Mesendoderm (in vitro differentiated cells): ENCODE measurements at regions not wholly inside any gene's neighbourhood (a gene's known extent, or its start where the extent isn't known, plus 50 kb on each side); places are given as distances from the start of the nearest gene placed in this dataset.
"Not testable (repeated sequence)": the region's sequence is repeated elsewhere in the genome, so short reads cannot be mapped to it uniquely, and the experiment has no call there.

ENCODE experiments used
- DNase-seq: peaks from one replicate; pipeline ENCODE4 v3.0.0; 2013
- H2AK5ac ChIP-seq: 2 replicates; pipeline ENCODE4 v1.6.1; 2013; ENCODE audit warnings: low read length, inconsistent platforms
- H2BK120ac ChIP-seq: 2 replicates; pipeline ENCODE4 v1.6.1; 2013; ENCODE audit warnings: low read depth, mild to moderate bottlenecking, low read length, moderate library complexity, mixed read lengths
- H2BK15ac ChIP-seq: replicated peaks from 2 replicates; pipeline ENCODE4 v1.6.1; 2013; ENCODE audit warnings: low read depth, mild to moderate bottlenecking, moderate library complexity
- H2BK5ac ChIP-seq: 2 replicates; pipeline ENCODE4 v1.6.1; 2013; ENCODE audit warnings: low read length, inconsistent platforms
- H3K18ac ChIP-seq: 2 replicates; pipeline ENCODE4 v1.6.1; 2013; ENCODE audit warnings: mild to moderate bottlenecking, low read length, mixed read lengths
- H3K23ac ChIP-seq: one replicate; pipeline ENCODE4 v1.6.1; 2013; ENCODE audit warnings: low read length
- H3K27ac ChIP-seq: 2 replicates; pipeline ENCODE4 v1.5.1; 2013; ENCODE audit warnings: low read depth, mild to moderate bottlenecking, inconsistent platforms, low read length, moderate library complexity
- H3K27me3 ChIP-seq: 2 replicates; pipeline ENCODE4 v1.6.1; 2013; ENCODE audit warnings: low read length, control low read depth, mild to moderate bottlenecking, inconsistent platforms; ENCODE audit not compliant: insufficient read depth, poor library complexity
- H3K36me3 ChIP-seq: 2 replicates; pipeline ENCODE4 v1.6.1; 2013; ENCODE audit warnings: low read length, inconsistent platforms; ENCODE audit not compliant: control insufficient read depth, insufficient read depth
- H3K4ac ChIP-seq: one replicate; pipeline ENCODE4 v1.6.1; 2013; ENCODE audit warnings: low read depth, mild to moderate bottlenecking, low read length, moderate library complexity
- H3K4me1 ChIP-seq: 2 replicates; pipeline ENCODE4 v1.6.1; 2013; ENCODE audit warnings: low read depth, low read length, inconsistent platforms; ENCODE audit not compliant: control insufficient read depth
- H3K4me2 ChIP-seq: 2 replicates; pipeline ENCODE4 v1.6.1; 2013; ENCODE audit warnings: low read length
- H3K4me3 ChIP-seq: 2 replicates; pipeline ENCODE4 v1.5.1; 2013; ENCODE audit warnings: mild to moderate bottlenecking, low read length
- H3K56ac ChIP-seq: one replicate; pipeline ENCODE4 v1.6.1; 2013; ENCODE audit warnings: low read length
- H3K79me1 ChIP-seq: 2 replicates; pipeline ENCODE4 v1.6.1; 2013; ENCODE audit warnings: low read length, inconsistent platforms
- H3K79me2 ChIP-seq: 2 replicates; pipeline ENCODE4 v1.6.1; 2013; ENCODE audit warnings: mild to moderate bottlenecking, low read length; ENCODE audit not compliant: control insufficient read depth, insufficient read depth
- H3K9ac ChIP-seq: 2 replicates; pipeline ENCODE4 v1.6.1; 2013; ENCODE audit warnings: low read length, inconsistent platforms
- H4K5ac ChIP-seq: one replicate; pipeline ENCODE4 v1.6.1; 2013; ENCODE audit warnings: low read length
- H4K8ac ChIP-seq: one replicate; pipeline ENCODE4 v1.6.1; 2013; ENCODE audit warnings: low read depth, mild to moderate bottlenecking, control low read depth, low read length, moderate library complexity
- WGBS: extraction: QIAGEN DNeasy Blood & Tissue Kit; methylation state at CpG from one replicate; pipeline ENCODE4 v1.1.7; 2013; ENCODE audit warnings: low lambda C conversion rate, missing lambda C conversion rate; ENCODE audit not compliant: insufficient coverage; ENCODE audit errors: extremely low coverage; 5-methylcytosine and 5-hydroxymethylcytosine counted together

DNA sequence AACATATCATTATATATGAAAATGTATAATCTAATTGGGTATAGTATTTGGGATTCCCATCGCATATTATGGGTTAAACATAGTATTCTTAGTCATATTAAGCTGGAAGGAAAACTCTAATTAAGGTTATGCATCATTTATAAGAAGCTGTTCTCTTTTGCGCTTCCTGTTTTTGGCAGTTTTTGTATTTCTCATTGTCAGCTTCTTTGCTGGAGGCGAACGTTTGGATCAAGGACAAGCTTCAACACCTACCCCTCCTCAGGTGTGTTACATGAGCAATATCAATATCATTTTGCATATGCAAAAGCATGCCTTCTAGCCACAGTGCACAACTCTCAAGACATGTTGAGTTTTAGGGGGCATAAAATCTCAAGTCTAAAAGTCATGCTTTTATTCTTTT is 439.8 kb downstream of the TDRD3 start:
- WGBS, result no CpG with 5 or more reads among the region's 4 CpGs
- Histone ChIP-seq H3K56ac (no peak overlapping the region), H3K4me2 (no peak overlapping the region), H3K36me3 (no peaks in the 10 kb centered on the region), H3K4me1 (no peaks in the 10 kb centered on the region), H4K5ac (no peak overlapping the region), H2BK5ac (no peak overlapping the region), H2AK5ac (no peak overlapping the region), H3K18ac (no peak overlapping the region), H3K27me3 (no peaks in the 10 kb centered on the region), H3K9ac (no peak overlapping the region), H3K79me1 (no peaks in the 10 kb centered on the region), H3K27ac (no peak overlapping the region), H2BK120ac (no peak overlapping the region), H3K23ac (no peak overlapping the region), H2BK15ac (no peak overlapping the region), H3K4me3 (no peak overlapping the region), H3K4ac (no peak overlapping the region), H3K79me2 (no peaks in the 10 kb centered on the region), H4K8ac (no peak overlapping the region)
- DNase-seq, result no peak

DNA sequence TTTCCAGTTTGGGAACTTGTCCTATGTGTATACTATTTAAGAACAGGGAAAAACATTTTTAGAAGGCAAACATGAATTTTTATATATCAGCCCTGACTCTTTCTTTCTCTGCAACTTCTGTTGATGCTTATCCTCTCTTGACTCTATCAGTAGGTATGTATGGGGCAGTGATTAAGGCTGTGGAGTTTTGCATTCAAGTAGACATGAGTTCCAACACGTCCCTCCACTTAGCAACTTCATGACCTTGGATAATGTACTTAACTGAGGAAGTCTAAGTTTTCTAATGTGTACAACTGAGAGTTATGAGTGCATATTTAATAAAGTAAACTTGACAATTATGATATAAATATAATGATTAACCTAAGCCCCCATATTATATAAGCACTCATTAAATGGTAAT is 414.6 kb downstream of the TDRD3 start:
- Histone ChIP-seq H3K4me3 (no peak overlapping the region), H3K4ac (no peak overlapping the region), H2BK120ac (no peak overlapping the region), H2BK5ac (no peak overlapping the region), H3K36me3 (no peaks in the 10 kb centered on the region), H3K79me1 (no peaks in the 10 kb centered on the region), H3K27ac (no peak overlapping the region), H3K4me1 (no peaks in the 10 kb centered on the region), H3K56ac (no peak overlapping the region), H3K4me2 (no peak overlapping the region), H4K8ac (no peak overlapping the region), H4K5ac (no peak overlapping the region), H2AK5ac (no peak overlapping the region), H3K79me2 (no peaks in the 10 kb centered on the region), H2BK15ac (no peak overlapping the region), H3K27me3 (no peaks in the 10 kb centered on the region), H3K18ac (no peak overlapping the region), H3K9ac (no peak overlapping the region), H3K23ac (no peak overlapping the region)
- no CpG with 5 or more reads among the region's 1 CpG for WGBS
- DNase-seq, result no peak

DNA sequence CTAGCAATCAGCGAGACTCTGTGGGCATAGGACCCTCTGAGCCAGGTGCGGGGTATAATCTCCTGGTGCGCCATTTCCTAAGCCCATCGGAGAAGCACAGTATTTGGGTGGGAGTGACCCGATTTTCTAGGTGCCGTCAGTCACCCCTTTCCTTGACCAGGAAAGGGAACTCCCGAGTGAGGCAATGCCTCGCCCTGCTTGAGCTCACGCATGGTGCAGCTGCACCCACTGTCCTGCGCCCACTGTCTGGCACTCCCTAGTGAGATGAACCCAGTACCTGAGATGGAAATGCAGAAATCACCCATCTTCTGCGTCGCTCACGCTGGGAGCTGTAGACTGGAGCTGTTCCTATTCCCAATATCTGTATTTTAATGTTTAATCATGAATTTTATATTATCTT is 408.6 kb downstream of the TDRD3 start:
- H3K23ac ChIP-seq, H3K9ac ChIP-seq, H4K8ac ChIP-seq, H2AK5ac ChIP-seq, H3K27me3 ChIP-seq, H3K56ac ChIP-seq, DNase-seq, H3K36me3 ChIP-seq, H2BK15ac ChIP-seq, H3K79me2 ChIP-seq, H3K4me3 ChIP-seq, H2BK5ac ChIP-seq, H3K4me2 ChIP-seq, H2BK120ac ChIP-seq, H3K18ac ChIP-seq, H3K4me1 ChIP-seq, H3K79me1 ChIP-seq, H3K27ac ChIP-seq, H4K5ac ChIP-seq, H3K4ac ChIP-seq: not testable (repeated sequence)
- no CpG with 5 or more reads among the region's 13 CpGs for WGBS

DNA sequence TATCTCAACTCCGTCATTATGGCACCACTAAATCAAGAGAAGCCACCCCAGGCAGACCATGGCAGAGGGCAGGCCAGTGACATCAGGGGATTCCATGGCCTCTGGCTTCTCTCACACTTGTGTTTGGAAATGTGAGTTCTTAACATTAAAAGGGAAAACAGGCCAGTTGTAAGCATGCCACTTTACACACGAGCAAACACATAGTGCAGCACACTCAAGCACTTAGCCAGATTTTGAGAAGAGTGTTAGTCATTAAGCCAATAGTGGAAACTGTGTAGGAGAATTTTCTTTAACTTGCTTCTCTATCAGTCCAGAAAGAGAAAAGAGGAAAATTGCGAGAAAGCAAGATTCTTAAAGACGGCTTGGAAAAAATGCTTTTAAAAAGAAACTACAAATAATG is 401.5 kb downstream of the TDRD3 start:
- Histone ChIP-seq H3K4me3 (no peak overlapping the region), H3K79me2 (no peaks in the 10 kb centered on the region), H3K18ac (no peak overlapping the region), H2AK5ac (no peak overlapping the region), H2BK5ac (no peak overlapping the region), H3K27me3 (no peaks in the 10 kb centered on the region), H2BK120ac (no peak overlapping the region), H4K5ac (no peak overlapping the region), H3K56ac (no peak overlapping the region), H4K8ac (no peak overlapping the region), H3K4me1 (no peaks in the 10 kb centered on the region), H3K36me3 (no peaks in the 10 kb centered on the region), H3K23ac (no peak overlapping the region), H3K27ac (no peak overlapping the region), H3K4ac (no peak overlapping the region), H2BK15ac (no peak overlapping the region), H3K4me2 (no peak overlapping the region), H3K79me1 (no peaks in the 10 kb centered on the region), H3K9ac (no peak overlapping the region)
- DNase-seq, result no peak
- no CpG with 5 or more reads among the region's 4 CpGs for WGBS

DNA sequence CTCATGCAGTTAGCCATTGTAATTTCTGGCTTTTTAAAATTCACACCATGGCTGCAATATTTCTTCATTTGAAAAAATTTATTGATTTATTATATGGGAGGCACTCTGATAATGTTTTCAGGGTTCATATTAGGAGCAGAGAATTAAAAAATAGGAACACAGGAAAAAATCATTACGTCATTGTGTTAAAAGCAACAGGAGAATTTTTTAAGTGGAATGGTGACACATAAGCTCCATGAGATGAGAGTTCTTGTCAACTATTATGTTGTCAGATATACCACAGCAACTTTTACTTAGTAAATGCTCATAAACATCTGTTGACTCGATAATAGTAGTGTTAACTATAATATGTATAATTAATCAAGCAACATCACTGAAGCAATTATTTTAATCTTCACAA is 400.1 kb downstream of the TDRD3 start:
- no peak overlapping the region for H3K4me2 ChIP-seq
- no peak overlapping the region for H3K23ac ChIP-seq
- H3K9ac ChIP-seq, result no peak overlapping the region
- no peaks in the 10 kb centered on the region for H3K27me3 ChIP-seq
- WGBS, result no CpG with 5 or more reads among the region's 2 CpGs
- no peaks in the 10 kb centered on the region for H3K36me3 ChIP-seq
- H3K27ac ChIP-seq, result no peak overlapping the region
- H3K79me1 ChIP-seq, result no peaks in the 10 kb centered on the region
- no peaks in the 10 kb centered on the region for H3K4me1 ChIP-seq
- H3K4me3 ChIP-seq, result no peak overlapping the region
- no peak overlapping the region for H4K8ac ChIP-seq
- no peak for DNase-seq
- no peaks in the 10 kb centered on the region for H3K79me2 ChIP-seq
- no peak overlapping the region for H2AK5ac ChIP-seq
- H4K5ac ChIP-seq, result no peak overlapping the region
- no peak overlapping the region for H2BK5ac ChIP-seq
- H3K4ac ChIP-seq, result no peak overlapping the region
- no peak overlapping the region for H3K56ac ChIP-seq
- H2BK120ac ChIP-seq, result no peak overlapping the region
- H2BK15ac ChIP-seq, result no peak overlapping the region
- H3K18ac ChIP-seq, result no peak overlapping the region

DNA sequence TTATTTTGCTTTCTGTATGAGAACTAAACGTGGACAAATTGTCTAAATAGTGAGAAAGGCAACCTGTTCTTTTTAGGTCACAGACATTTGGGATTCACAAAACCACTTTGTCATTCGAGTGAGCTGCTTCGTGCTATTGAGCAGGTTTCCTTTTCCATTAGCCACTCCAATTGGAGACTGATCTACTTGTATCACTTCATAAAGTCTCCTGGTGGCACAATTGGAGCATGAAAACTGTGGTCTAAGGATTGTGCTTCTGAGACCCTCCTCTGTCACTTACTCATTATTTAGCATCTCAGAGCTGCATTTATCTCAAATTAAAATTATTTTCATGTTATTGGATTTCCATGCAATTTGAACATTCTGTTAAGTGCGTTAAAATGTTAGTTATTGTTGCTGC is 397.7 kb downstream of the TDRD3 start:
- Histone ChIP-seq H3K79me2 (no peaks in the 10 kb centered on the region), H3K4me3 (no peak overlapping the region)

More for the DNA sequence above, 397.7 kb downstream of the TDRD3 start:
- no peak overlapping the region for H3K4me2 ChIP-seq
- no peaks in the 10 kb centered on the region for H3K4me1 ChIP-seq
- H3K27me3 ChIP-seq, result no peaks in the 10 kb centered on the region
- H3K18ac ChIP-seq, result no peak overlapping the region
- no peak overlapping the region for H2BK15ac ChIP-seq
- H2BK5ac ChIP-seq, result no peak overlapping the region
- no peak overlapping the region for H3K23ac ChIP-seq
- no peak overlapping the region for H3K27ac ChIP-seq
- no peak overlapping the region for H3K4ac ChIP-seq
- DNase-seq, result no peak
- H4K5ac ChIP-seq, result no peak overlapping the region
- no peak overlapping the region for H3K9ac ChIP-seq
- no peak overlapping the region for H3K56ac ChIP-seq
- H2AK5ac ChIP-seq, result no peak overlapping the region
- no peak overlapping the region for H4K8ac ChIP-seq
- no CpG with 5 or more reads among the region's 4 CpGs for WGBS
- H3K36me3 ChIP-seq, result no peaks in the 10 kb centered on the region
- H3K79me1 ChIP-seq, result no peaks in the 10 kb centered on the region
- no peak overlapping the region for H2BK120ac ChIP-seq
